ENCODE measurements at regions not wholly inside any gene's neighbourhood (a gene's known extent, or its start where the extent isn't known, plus 50 kb on each side); places are given as distances from the start of the nearest gene placed in this dataset.

DNA sequence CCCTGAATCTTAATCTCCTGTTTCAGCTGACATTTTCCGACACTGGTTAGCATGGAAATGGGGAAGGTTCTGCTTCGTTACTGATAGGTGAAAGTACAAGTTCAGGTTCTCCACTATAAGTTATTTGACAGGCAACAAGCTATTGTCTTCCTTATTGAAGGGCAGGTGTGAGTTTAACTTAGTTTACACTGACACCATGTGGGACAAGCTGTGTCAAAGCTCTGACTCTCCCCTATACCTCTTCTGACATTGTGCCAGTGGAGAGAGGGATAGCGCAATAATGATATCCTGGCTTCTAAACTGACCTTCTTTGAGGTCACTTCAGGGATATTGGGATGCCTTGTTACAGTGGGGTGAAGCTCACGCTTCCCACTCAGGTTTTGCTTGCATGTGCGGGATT, 587.0 kb upstream of the SLITRK5 start (continued):
- TF ChIP-seq TFCP2L1 (CRISPR knock-in tag; IDR thresholded peaks at IDR 0.05) (no peak), NFE2L2 (conservative IDR thresholded peaks at IDR 0.05; ENCODE audit: low read length) (no peak), HOXB5 (CRISPR knock-in tag; IDR thresholded peaks at IDR 0.05) (no peak), MYC (IDR thresholded peaks at IDR 0.05; ENCODE audit: borderline replicate concordance, low read length) (no peak), RFX5 (IDR thresholded peaks at IDR 0.05) (no peak)

DNA sequence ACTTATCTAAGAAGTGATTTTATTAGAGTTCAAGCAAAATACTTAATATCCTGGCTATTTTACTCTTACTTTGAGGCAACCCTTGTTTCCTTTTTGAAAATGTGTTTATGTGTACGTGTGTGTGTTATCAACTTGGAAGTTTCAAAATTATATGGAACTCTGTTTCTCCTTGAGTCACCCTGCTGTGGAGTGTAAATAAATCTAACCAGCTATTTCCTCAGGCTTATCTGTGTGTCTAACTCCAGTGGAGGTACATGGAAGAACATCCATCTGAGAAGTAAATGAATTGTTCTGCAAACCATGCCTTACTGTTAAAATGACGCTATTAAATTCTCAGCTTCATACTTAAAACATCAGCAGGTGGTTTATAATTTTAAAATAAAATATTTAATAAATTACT, 583.4 kb upstream of the SLITRK5 start:
- no peak overlapping the region for H3K4me3 ChIP-seq
- 46% methylated on average over 2 of the region's 2 CpGs for WGBS (ENCODE audit: missing lambda C conversion rate)
- no peak for DNase-seq (ENCODE audit: low read depth in 1 of 2, low spot score in 1 of 2)
- ChIA-PET POLR2A (no interaction called here), CTCF (no interaction called here)
- H3K4me1 ChIP-seq = no peaks in the 10 kb centered on the region
- no peaks in the 10 kb centered on the region for H3K9me3 ChIP-seq
- TF ChIP-seq, protein P1, sequence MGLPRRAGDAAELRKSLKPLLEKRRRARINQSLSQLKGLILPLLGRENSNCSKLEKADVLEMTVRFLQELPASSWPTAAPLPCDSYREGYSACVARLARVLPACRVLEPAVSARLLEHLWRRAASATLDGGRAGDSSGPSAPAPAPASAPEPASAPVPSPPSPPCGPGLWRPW (IDR thresholded peaks at IDR 0.05) = no peak
- TF ChIP-seq PHF8 (IDR thresholded peaks at IDR 0.05; ENCODE audit: borderline replicate concordance, low read depth) (no peak), TP53 (CRISPR knock-in tag; IDR thresholded peaks at IDR 0.05) (no peak), HEYL (CRISPR knock-in tag; IDR thresholded peaks at IDR 0.05) (no peak), POLR2AphosphoS2 (conservative IDR thresholded peaks at IDR 0.05; ENCODE audit: low read length) (no peak), EHMT2 (IDR thresholded peaks at IDR 0.05; ENCODE audit: low read depth) (no peak), JUNB (IDR thresholded peaks at IDR 0.05) (no peak)
- no peak overlapping the region for H3K4me2 ChIP-seq
- FAIRE-seq = no peak
- no peak for ATAC-seq
- no peak overlapping the region for H3K27ac ChIP-seq

DNA sequence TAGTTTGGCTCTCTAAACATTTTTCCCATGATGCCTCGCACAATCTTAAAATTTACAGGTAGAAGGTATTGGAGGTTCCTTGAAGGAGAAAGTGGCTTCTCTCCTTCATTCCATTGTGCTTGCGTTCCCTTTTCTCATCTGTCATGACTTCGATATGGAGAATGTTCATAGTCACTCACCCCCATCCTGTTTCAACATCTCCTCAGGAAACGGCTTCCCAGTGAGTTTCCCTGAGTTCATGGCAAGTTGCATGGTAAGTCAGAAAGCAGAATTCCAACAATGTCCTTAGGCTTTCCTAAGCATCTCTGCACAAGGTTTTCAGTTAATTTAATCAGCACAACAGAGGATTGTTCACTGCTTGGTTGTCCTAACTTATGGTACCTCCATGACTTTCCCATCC, 581.8 kb upstream of the SLITRK5 start:
- no peak for DNase-seq (ENCODE audit: low read depth in 1 of 2, low spot score in 1 of 2)
- no peak overlapping the region for H3K27ac ChIP-seq
- no peak overlapping the region for H3K4me2 ChIP-seq
- no peak overlapping the region for H3K4me3 ChIP-seq
- no peak for TF ChIP-seq FOSB (CRISPR knock-in tag; IDR thresholded peaks at IDR 0.05)
- TF ChIP-seq ZFP36 (IDR thresholded peaks at IDR 0.05; ENCODE audit: borderline replicate concordance, partially characterized antibody) = no peak
- TF ChIP-seq, protein P2, sequence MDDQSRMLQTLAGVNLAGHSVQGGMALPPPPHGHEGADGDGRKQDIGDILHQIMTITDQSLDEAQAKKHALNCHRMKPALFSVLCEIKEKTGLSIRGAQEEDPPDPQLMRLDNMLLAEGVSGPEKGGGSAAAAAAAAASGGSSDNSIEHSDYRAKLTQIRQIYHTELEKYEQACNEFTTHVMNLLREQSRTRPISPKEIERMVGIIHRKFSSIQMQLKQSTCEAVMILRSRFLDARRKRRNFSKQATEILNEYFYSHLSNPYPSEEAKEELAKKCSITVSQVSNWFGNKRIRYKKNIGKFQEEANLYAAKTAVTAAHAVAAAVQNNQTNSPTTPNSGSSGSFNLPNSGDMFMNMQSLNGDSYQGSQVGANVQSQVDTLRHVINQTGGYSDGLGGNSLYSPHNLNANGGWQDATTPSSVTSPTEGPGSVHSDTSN (IDR thresholded peaks at IDR 0.05) = no peak
- TF ChIP-seq, protein P3, sequence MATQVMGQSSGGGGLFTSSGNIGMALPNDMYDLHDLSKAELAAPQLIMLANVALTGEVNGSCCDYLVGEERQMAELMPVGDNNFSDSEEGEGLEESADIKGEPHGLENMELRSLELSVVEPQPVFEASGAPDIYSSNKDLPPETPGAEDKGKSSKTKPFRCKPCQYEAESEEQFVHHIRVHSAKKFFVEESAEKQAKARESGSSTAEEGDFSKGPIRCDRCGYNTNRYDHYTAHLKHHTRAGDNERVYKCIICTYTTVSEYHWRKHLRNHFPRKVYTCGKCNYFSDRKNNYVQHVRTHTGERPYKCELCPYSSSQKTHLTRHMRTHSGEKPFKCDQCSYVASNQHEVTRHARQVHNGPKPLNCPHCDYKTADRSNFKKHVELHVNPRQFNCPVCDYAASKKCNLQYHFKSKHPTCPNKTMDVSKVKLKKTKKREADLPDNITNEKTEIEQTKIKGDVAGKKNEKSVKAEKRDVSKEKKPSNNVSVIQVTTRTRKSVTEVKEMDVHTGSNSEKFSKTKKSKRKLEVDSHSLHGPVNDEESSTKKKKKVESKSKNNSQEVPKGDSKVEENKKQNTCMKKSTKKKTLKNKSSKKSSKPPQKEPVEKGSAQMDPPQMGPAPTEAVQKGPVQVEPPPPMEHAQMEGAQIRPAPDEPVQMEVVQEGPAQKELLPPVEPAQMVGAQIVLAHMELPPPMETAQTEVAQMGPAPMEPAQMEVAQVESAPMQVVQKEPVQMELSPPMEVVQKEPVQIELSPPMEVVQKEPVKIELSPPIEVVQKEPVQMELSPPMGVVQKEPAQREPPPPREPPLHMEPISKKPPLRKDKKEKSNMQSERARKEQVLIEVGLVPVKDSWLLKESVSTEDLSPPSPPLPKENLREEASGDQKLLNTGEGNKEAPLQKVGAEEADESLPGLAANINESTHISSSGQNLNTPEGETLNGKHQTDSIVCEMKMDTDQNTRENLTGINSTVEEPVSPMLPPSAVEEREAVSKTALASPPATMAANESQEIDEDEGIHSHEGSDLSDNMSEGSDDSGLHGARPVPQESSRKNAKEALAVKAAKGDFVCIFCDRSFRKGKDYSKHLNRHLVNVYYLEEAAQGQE (IDR thresholded peaks at IDR 0.05) = no peak
- TF ChIP-seq ESRRA (IDR thresholded peaks at IDR 0.05; ENCODE audit: borderline replicate concordance, low read length) = no peak
- TF ChIP-seq MAZ (IDR thresholded peaks at IDR 0.05; ENCODE audit: borderline replicate concordance, low read depth, low read length) = no peak
- TF ChIP-seq, protein P4, sequence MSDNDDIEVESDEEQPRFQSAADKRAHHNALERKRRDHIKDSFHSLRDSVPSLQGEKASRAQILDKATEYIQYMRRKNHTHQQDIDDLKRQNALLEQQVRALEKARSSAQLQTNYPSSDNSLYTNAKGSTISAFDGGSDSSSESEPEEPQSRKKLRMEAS (IDR thresholded peaks at IDR 0.05) = no peak
- no peak for TF ChIP-seq RCOR1 (IDR thresholded peaks at IDR 0.05; ENCODE audit: low read depth, low read length)
- TF ChIP-seq, protein P5, sequence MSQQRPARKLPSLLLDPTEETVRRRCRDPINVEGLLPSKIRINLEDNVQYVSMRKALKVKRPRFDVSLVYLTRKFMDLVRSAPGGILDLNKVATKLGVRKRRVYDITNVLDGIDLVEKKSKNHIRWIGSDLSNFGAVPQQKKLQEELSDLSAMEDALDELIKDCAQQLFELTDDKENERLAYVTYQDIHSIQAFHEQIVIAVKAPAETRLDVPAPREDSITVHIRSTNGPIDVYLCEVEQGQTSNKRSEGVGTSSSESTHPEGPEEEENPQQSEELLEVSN (IDR thresholded peaks at IDR 0.05; ENCODE audit: borderline replicate concordance, low read depth) = no peak
- TF ChIP-seq MYC (IDR thresholded peaks at IDR 0.05; ENCODE audit: borderline replicate concordance, low read length) = no peak
- TF ChIP-seq HEYL (CRISPR knock-in tag; IDR thresholded peaks at IDR 0.05) = no peak
- TF ChIP-seq CBX8 (IDR thresholded peaks at IDR 0.05) = no peak
- TF ChIP-seq ZNF302 (CRISPR knock-in tag; IDR thresholded peaks at IDR 0.05) = no peak
- TF ChIP-seq PHF8 (IDR thresholded peaks at IDR 0.05; ENCODE audit: borderline replicate concordance, low read depth) = no peak
- no peak for TF ChIP-seq FOXS1 (CRISPR knock-in tag; IDR thresholded peaks at IDR 0.05)
- no peak for TF ChIP-seq CEBPB (IDR thresholded peaks at IDR 0.05)
- TF ChIP-seq TP53 (CRISPR knock-in tag; IDR thresholded peaks at IDR 0.05) = no peak
- TF ChIP-seq FOSL2 (IDR thresholded peaks at IDR 0.05) = no peak
- no peak for TF ChIP-seq FOSL2 (CRISPR knock-in tag; IDR thresholded peaks at IDR 0.05)
- POLR2A ChIA-PET = no interaction called here
- CTCF ChIA-PET = no interaction called here
- no peaks in the 10 kb centered on the region for H3K4me1 ChIP-seq
- H3K9me3 ChIP-seq = no peaks in the 10 kb centered on the region
- FAIRE-seq = no peak
- ATAC-seq = no peak
- WGBS (ENCODE audit: missing lambda C conversion rate) = 34% methylated on average over 4 of the region's 4 CpGs
